ENCODE measurements at regions not wholly inside any gene's neighbourhood (a gene's known extent, or its start where the extent isn't known, plus 50 kb on each side); places are given as distances from the start of the nearest gene placed in this dataset.

DNA sequence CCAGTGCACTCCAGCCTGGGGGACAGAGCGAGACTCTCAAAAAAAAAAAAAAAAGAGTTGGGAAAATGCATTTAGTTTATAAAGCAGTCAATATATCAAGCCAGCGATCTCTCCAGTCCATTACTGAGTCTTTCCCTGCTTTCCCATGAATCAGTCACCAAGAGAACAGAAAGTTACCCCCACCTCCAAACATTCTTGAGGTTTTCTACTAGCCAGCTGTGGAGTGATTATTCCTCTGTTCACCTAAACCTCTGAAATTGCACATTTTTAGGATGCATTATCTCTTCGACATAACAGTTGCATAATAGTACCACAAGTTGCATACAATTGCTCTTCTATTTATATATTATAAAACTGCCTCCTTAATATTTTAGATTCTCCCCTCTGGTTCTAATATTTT lies 134.8 kb upstream of the DIO3 start:
- H3K36me3 ChIP-seq (ENCODE audit: insufficient read depth, low read length) = no peaks in the 10 kb centered on the region
- no peaks in the 10 kb centered on the region; the same call in 1 of the 2 replicates for H3K9me3 ChIP-seq (ENCODE audit: insufficient read depth, low read depth, low read length)
- H3K27ac ChIP-seq (ENCODE audit: low read depth, low read length) = no peak overlapping the region
- H3K4me1 ChIP-seq (ENCODE audit: insufficient read depth, low read length) = no peaks in the 10 kb centered on the region
- WGBS = 100% methylated on average over 3 of the region's 3 CpGs
- H3K27me3 ChIP-seq (ENCODE audit: insufficient read depth, low read length) = no peaks in the 10 kb centered on the region
- no peak overlapping the region for H3K4me3 ChIP-seq (ENCODE audit: low read length)
- H3K9ac ChIP-seq (ENCODE audit: low read depth, low read length) = no peak overlapping the region

DNA sequence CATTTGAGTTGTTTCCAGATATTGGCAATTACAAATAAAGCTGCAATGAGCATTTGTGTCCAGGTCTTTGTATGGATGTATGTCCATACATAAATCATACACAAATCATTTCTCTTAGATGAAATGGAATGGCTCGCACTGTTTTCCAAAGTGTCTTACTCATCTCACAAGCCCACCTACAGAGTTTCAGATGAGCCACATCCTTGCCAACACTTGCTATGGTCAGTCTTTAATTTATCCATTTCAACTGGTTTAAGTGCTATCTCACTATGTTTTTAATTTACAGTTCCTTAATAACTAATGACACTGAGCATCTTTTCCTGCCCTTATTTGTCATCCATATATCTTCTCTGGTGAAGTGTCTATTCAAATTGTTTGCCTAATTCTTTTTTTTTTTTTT lies 132.9 kb upstream of the DIO3 start:
- Histone ChIP-seq H3K27me3 (ENCODE audit: insufficient read depth, low read length) (no peaks in the 10 kb centered on the region), H3K9ac (ENCODE audit: low read depth, low read length) (no peak overlapping the region), H3K4me3 (ENCODE audit: low read length) (no peak overlapping the region), H3K9me3 (ENCODE audit: insufficient read depth, low read depth, low read length) (no peaks in the 10 kb centered on the region; the same call in 1 of the 2 replicates), H3K36me3 (ENCODE audit: insufficient read depth, low read length) (no peaks in the 10 kb centered on the region), H3K27ac (ENCODE audit: low read depth, low read length) (no peak overlapping the region), H3K4me1 (ENCODE audit: insufficient read depth, low read length) (no peaks in the 10 kb centered on the region)
- WGBS = 100% methylated on average over 1 of the region's 1 CpG

DNA sequence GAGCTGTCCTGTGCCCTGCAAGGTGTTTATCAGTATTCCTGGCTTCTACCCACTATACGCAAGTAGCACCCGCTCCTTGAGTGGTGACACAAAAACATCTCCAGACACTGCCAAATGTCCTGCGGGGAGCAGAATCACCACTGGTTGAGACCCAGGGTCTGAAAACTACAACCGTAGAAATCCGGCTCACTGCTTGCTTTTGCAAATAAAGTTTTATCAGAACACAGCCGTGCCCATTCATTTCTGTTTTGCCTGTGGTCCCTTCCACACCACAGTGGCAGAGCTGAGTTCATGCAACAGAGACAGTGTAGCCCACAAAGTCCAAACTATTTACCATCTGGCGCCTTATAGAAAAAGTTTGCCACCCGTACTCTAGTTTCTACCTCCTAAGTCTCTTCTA lies 125.7 kb upstream of the DIO3 start:
- H3K27ac ChIP-seq (ENCODE audit: low read depth, low read length) = no peak overlapping the region
- H3K36me3 ChIP-seq (ENCODE audit: insufficient read depth, low read length) = no peaks in the 10 kb centered on the region
- H3K4me1 ChIP-seq (ENCODE audit: insufficient read depth, low read length) = no peaks in the 10 kb centered on the region
- H3K9me3 ChIP-seq (ENCODE audit: insufficient read depth, low read depth, low read length) = no peaks in the 10 kb centered on the region
- H3K4me3 ChIP-seq (ENCODE audit: low read length) = no peak overlapping the region
- H3K9ac ChIP-seq (ENCODE audit: low read depth, low read length) = no peak overlapping the region
- no peaks in the 10 kb centered on the region for H3K27me3 ChIP-seq (ENCODE audit: insufficient read depth, low read length)
- WGBS = 94% methylated on average over 8 of the region's 8 CpGs

DNA sequence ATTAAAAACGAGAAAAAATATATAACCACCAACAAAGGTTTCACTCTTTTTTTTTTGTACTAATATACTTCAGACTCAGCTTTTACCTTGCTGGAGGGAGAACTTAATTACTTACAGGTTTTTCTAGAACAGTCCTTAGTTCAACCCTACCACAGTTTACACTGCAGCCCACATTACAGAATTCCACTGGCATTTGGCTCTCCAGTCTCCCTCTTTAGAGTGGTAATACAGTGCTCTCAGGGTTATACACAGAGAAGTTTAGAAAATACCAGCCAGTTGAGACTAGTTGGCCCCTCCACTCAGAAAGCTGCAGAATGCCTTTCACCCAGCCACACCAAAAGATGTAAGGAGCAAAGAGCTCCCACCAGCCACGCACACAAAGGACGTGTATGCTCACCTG lies 122.3 kb upstream of the DIO3 start:
- Histone ChIP-seq H3K9ac (ENCODE audit: low read depth, low read length) (no peak overlapping the region), H3K27ac (ENCODE audit: low read depth, low read length) (no peak overlapping the region), H3K27me3 (ENCODE audit: insufficient read depth, low read length) (no peaks in the 10 kb centered on the region), H3K4me3 (ENCODE audit: low read length) (no peak overlapping the region), H3K9me3 (ENCODE audit: insufficient read depth, low read depth, low read length) (no peaks in the 10 kb centered on the region), H3K36me3 (ENCODE audit: insufficient read depth, low read length) (no peaks in the 10 kb centered on the region), H3K4me1 (ENCODE audit: insufficient read depth, low read length) (no peaks in the 10 kb centered on the region)
- WGBS = 85% methylated on average over 2 of the region's 3 CpGs

DNA sequence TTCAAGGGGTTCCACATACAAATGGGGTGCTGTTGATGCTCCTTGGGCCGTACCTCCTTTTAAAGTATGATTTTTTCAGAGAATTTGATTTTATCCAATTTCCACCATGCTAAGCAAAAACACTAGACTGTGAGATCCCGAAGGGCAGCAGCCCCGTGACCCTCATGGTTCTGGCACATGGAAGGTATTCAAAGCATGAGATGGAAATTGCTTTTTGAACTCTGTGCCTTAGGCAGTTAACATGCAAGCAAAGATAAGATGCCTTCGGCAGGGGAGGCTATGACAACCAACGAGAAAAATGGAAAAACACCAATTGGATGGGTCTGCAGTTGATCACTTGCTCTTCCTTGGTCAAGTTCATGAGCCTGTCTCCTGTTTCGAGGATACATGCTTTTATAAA lies 120.8 kb upstream of the DIO3 start:
- H3K27me3 ChIP-seq (ENCODE audit: insufficient read depth, low read length) = no peaks in the 10 kb centered on the region
- H3K9ac ChIP-seq (ENCODE audit: low read depth, low read length) = no peak overlapping the region
- no peaks in the 10 kb centered on the region for H3K9me3 ChIP-seq (ENCODE audit: insufficient read depth, low read depth, low read length)
- WGBS = 92% methylated on average over 6 of the region's 6 CpGs
- H3K4me3 ChIP-seq (ENCODE audit: low read length) = no peak overlapping the region
- H3K36me3 ChIP-seq (ENCODE audit: insufficient read depth, low read length) = no peaks in the 10 kb centered on the region
- H3K27ac ChIP-seq (ENCODE audit: low read depth, low read length) = no peak overlapping the region
- H3K4me1 ChIP-seq (ENCODE audit: insufficient read depth, low read length) = no peaks in the 10 kb centered on the region

DNA sequence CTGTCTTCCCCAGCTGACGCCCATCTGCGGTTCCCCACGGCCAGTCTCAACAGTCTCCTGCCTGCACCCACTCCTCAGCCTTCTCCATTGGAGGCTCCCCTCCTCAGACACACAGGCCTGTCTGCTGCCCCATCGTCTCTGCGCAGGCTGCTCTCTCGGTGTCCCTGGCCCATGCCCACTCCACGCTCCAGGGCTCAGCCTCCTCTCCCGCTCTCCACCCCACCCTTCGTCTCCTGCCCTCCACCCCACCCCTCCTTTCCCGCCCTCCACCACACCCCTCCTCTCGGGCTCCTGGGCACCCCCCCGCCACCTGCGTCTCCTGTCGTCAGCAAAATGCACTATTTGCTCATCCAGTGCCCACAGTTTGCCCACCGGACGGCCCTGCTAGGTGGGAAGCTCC lies 119.6 kb upstream of the DIO3 start:
- no peaks in the 10 kb centered on the region for H3K36me3 ChIP-seq (ENCODE audit: insufficient read depth, low read length)
- WGBS = 94% methylated on average over 15 of the region's 16 CpGs
- H3K27me3 ChIP-seq (ENCODE audit: insufficient read depth, low read length) = no peaks in the 10 kb centered on the region
- H3K4me1 ChIP-seq (ENCODE audit: insufficient read depth, low read length) = no peaks in the 10 kb centered on the region
- H3K4me3 ChIP-seq (ENCODE audit: low read length) = no peak overlapping the region
- H3K27ac ChIP-seq (ENCODE audit: low read depth, low read length) = no peak overlapping the region
- no peaks in the 10 kb centered on the region for H3K9me3 ChIP-seq (ENCODE audit: insufficient read depth, low read depth, low read length)
- no peak overlapping the region for H3K9ac ChIP-seq (ENCODE audit: low read depth, low read length)

DNA sequence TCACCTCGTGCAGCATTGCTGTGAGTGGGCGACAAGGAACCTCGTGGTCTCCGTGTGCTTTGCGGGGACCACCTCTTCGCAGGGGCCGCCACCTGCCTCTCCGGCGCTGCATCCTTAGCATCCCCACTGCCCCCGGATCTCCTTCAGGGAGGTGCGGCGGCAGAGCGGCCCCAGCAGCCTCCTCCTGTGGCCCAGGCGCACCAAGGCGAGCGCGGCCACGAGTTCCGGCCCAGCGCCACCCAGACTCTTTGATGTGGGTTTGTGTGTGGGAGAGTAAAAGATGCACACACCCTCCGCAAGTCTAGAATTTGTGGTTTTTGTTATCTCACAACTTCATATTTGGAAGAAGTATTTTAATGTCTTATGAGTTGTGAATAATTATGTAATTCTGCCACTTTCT lies 118.8 kb upstream of the DIO3 start:
- H3K4me3 ChIP-seq (ENCODE audit: low read length) = no peak overlapping the region
- no peak overlapping the region for H3K27ac ChIP-seq (ENCODE audit: low read depth, low read length)
- no peaks in the 10 kb centered on the region for H3K36me3 ChIP-seq (ENCODE audit: insufficient read depth, low read length)
- H3K4me1 ChIP-seq (ENCODE audit: insufficient read depth, low read length) = no peaks in the 10 kb centered on the region
- H3K27me3 ChIP-seq (ENCODE audit: insufficient read depth, low read length) = no peaks in the 10 kb centered on the region
- WGBS = 97% methylated on average over 21 of the region's 21 CpGs
- H3K9ac ChIP-seq (ENCODE audit: low read depth, low read length) = no peak overlapping the region
- H3K9me3 ChIP-seq (ENCODE audit: insufficient read depth, low read depth, low read length) = no peaks in the 10 kb centered on the region

DNA sequence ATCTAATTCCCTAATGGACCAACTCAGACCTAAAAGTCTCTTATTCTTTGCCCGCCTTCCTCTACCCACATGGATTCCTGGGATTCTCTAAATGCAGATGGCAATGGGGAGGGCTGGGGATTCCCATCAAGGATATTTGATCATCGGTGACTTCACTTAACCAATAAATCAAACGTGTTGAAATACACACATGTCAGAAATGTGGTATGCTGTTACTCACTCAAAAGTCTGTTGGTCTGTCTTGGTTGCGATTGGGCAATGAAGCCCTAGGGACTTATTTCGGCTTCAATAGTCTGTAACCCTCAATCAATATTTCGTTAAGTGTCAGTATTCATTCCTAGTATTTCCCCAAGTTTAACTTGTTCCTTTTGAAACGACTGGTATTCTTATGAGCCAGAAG lies 117.2 kb upstream of the DIO3 start:
- no peaks in the 10 kb centered on the region for H3K27me3 ChIP-seq (ENCODE audit: insufficient read depth, low read length)

DNA sequence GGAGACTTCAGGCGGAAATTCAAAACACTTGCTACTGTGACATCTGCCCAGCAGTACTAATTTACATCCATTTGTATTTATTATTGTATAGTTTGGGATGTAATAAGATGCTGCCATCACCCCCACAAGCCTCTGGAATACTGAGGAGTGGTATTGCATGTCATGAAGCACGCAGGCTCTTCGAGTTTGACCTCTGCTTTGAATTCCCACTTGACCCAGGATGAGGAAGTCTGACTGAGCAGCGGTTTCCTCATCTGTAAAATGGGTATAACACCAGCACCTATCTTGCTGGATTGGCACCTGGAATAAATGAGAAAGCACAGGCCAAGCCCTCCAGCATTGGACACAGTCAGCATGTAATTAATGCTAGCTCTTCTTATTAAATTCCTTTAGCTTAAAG lies 116.0 kb upstream of the DIO3 start:
- Histone ChIP-seq H3K4me3 (ENCODE audit: low read length) (no peak overlapping the region), H3K4me1 (ENCODE audit: insufficient read depth, low read length) (no peaks in the 10 kb centered on the region), H3K27ac (ENCODE audit: low read depth, low read length) (no peak overlapping the region), H3K9me3 (ENCODE audit: insufficient read depth, low read depth, low read length) (no peaks in the 10 kb centered on the region), H3K9ac (ENCODE audit: low read depth, low read length) (no peak overlapping the region), H3K27me3 (ENCODE audit: insufficient read depth, low read length) (no peaks in the 10 kb centered on the region), H3K36me3 (ENCODE audit: insufficient read depth, low read length) (no peaks in the 10 kb centered on the region)
- 96% methylated on average over 4 of the region's 4 CpGs for WGBS

More for the DNA sequence above, 117.2 kb upstream of the DIO3 start:
- 92% methylated on average over 7 of the region's 7 CpGs for WGBS
- Histone ChIP-seq H3K4me3 (ENCODE audit: low read length) (no peak overlapping the region), H3K4me1 (ENCODE audit: insufficient read depth, low read length) (no peaks in the 10 kb centered on the region), H3K36me3 (ENCODE audit: insufficient read depth, low read length) (no peaks in the 10 kb centered on the region), H3K27ac (ENCODE audit: low read depth, low read length) (no peak overlapping the region), H3K9ac (ENCODE audit: low read depth, low read length) (no peak overlapping the region), H3K9me3 (ENCODE audit: insufficient read depth, low read depth, low read length) (no peaks in the 10 kb centered on the region)

DNA sequence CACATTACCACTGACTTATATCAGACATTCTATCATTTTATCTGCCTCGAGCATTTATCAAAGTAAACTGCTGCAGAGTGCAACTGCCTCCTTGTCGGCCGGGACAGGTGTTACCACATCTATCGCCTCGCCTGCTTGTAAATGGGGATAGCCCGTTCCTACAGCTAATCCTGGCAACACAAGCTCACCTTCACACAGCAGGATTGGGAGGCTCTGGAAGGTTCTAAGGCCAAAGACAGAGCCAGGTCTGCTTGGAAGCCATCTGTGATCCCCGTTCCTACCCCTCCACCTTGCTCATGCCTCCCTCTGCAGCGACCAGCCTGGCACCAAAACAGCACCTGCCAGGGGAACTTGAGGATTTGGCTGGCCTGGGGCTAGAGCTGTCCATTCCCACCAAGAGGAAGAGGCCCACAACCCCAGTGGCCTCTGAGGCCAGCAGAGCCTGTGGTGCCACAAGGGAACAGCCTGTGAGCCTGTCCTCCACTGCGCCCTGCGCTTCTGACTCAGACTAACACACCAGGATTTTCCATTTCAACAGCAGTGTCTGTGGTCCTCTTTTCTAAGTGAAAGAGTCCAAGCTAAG lies 114.8 kb upstream of the DIO3 start:
- no peak overlapping the region for H3K4me3 ChIP-seq (ENCODE audit: low read length)
- WGBS = 90% methylated on average over 10 of the region's 10 CpGs

DNA sequence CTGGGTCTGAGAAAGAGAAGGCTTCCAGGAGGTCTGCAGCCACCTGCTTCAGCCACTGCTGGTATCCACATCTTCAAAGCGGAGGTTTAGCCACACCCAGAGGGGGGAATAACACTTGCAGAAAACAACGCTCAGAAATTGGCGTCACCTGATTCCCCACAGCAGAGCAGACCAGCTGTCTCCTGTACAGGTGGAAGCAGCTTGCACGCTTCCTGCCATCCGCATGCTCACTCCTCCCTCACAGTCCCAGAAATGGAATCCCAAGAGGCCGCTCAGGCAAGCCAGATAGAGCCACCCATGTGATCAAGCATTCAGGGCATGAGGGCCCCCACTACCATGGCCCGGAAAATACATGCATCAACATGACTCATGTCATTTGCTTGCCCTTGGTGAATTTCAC lies 112.2 kb upstream of the DIO3 start:
- H3K9me3 ChIP-seq (ENCODE audit: insufficient read depth, low read depth, low read length) = no peaks in the 10 kb centered on the region
- no peak overlapping the region for H3K27ac ChIP-seq (ENCODE audit: low read depth, low read length)
- no peaks in the 10 kb centered on the region for H3K4me1 ChIP-seq (ENCODE audit: insufficient read depth, low read length)
- H3K4me3 ChIP-seq (ENCODE audit: low read length) = no peak overlapping the region
- H3K27me3 ChIP-seq (ENCODE audit: insufficient read depth, low read length) = peaks cover 10% of the 10 kb centered on the region; the same call in 1 of the 2 replicates
- no peaks in the 10 kb centered on the region for H3K36me3 ChIP-seq (ENCODE audit: insufficient read depth, low read length)
- WGBS = 91% methylated on average over 7 of the region's 7 CpGs
- no peak overlapping the region for H3K9ac ChIP-seq (ENCODE audit: low read depth, low read length)

More for the DNA sequence above, 114.8 kb upstream of the DIO3 start:
- no peaks in the 10 kb centered on the region for H3K4me1 ChIP-seq (ENCODE audit: insufficient read depth, low read length)
- no peak overlapping the region for H3K9ac ChIP-seq (ENCODE audit: low read depth, low read length)
- no peaks in the 10 kb centered on the region for H3K36me3 ChIP-seq (ENCODE audit: insufficient read depth, low read length)
- no peaks in the 10 kb centered on the region for H3K27me3 ChIP-seq (ENCODE audit: insufficient read depth, low read length)
- no peaks in the 10 kb centered on the region for H3K9me3 ChIP-seq (ENCODE audit: insufficient read depth, low read depth, low read length)
- H3K27ac ChIP-seq (ENCODE audit: low read depth, low read length) = no peak overlapping the region

DNA sequence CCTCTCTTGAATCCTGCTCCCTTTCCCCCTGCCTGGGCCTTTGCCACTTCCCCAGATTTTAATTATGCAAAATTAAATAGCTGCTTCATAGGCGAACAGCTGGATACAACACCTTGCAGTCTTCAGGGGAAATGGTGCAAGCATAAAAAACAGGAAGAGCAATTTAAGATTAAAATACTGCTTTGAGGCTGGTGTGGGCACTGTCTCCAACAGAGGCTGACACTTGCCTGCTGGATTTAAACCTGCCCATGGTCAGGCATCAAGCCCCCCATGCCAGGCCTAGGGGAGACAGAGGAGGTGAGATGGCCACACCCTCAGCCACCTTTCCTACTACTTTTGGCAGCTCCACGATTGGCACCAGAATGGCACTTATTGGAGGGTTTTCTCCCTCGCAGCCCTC lies 110.1 kb upstream of the DIO3 start:
- Histone ChIP-seq H3K27ac (ENCODE audit: low read depth, low read length) (no peak overlapping the region), H3K9me3 (ENCODE audit: insufficient read depth, low read depth, low read length) (no peaks in the 10 kb centered on the region), H3K4me1 (ENCODE audit: insufficient read depth, low read length) (peaks cover 9% of the 10 kb centered on the region), H3K4me3 (ENCODE audit: low read length) (no peak overlapping the region), H3K36me3 (ENCODE audit: insufficient read depth, low read length) (no peaks in the 10 kb centered on the region), H3K9ac (ENCODE audit: low read depth, low read length) (no peak overlapping the region), H3K27me3 (ENCODE audit: insufficient read depth, low read length) (peaks cover 30% of the 10 kb centered on the region)
- WGBS = 94% methylated on average over 3 of the region's 3 CpGs
